HepG2 (cell line): ENCODE measurements at regions not wholly inside any gene's neighbourhood (a gene's known extent, or its start where the extent isn't known, plus 50 kb on each side); places are given as distances from the start of the nearest gene placed in this dataset.

Experiments used
- AKNA ChIP-seq: sonication (generic); formaldehyde crosslinking; IDR thresholded peaks from 2 replicates; pipeline ENCODE4 v1.4.0; 2020; ENCODE audit warnings: missing genetic modification reagents, borderline replicate concordance
- BHLHE40 ChIP-seq: IDR thresholded peaks from 2 replicates; pipeline ENCODE4 v1.6.1; 2011; ENCODE audit warnings: low read length, improper control_type of control experiment
- CENPX ChIP-seq: sonication (generic); formaldehyde crosslinking; IDR thresholded peaks from 2 replicates; pipeline ENCODE4 v1.9.0; 2021; ENCODE audit warnings: mild to moderate bottlenecking, missing genetic modification reagents, moderate library complexity
- EZH2 ChIP-seq: conservative IDR thresholded peaks from 2 replicates; pipeline ENCODE4 v1.6.1; 2012; ENCODE audit warnings: mild to moderate bottlenecking, low read depth, low read length, moderate library complexity
- GATAD1 ChIP-seq: IDR thresholded peaks from 2 replicates; pipeline ENCODE4 v1.6.1; 2016; ENCODE audit warnings: missing genetic modification reagents, missing compliant biosample characterization
- GFI1 ChIP-seq: sonication (generic); formaldehyde crosslinking; IDR thresholded peaks from 2 replicates; pipeline ENCODE4 v1.5.0; 2020; ENCODE audit warnings: missing genetic modification reagents, mild to moderate bottlenecking, borderline replicate concordance
- HNF1A ChIP-seq, 2 experiments: sonication (generic) in 1 of 2; formaldehyde crosslinking in 1 of 2; IDR thresholded peaks; 2 replicates each; pipeline versions ENCODE4 v1.4.0 to v1.6.1; 2016 to 2020; ENCODE audit warnings: borderline replicate concordance in 1 of 2, low read depth in 1 of 2, mild to moderate bottlenecking in 1 of 2, missing genetic modification reagents in 1 of 2
- IRX3 ChIP-seq: sonication (generic); formaldehyde crosslinking; IDR thresholded peaks from 2 replicates; pipeline ENCODE4 v1.8.1; 2023; ENCODE audit warnings: mild to moderate bottlenecking, low read depth, missing genetic modification reagents, borderline replicate concordance
- KDM5A ChIP-seq: fragments of 200-600 bp; sonication (generic); IDR thresholded peaks from 2 replicates; pipeline ENCODE4 v1.7.0; 2018; ENCODE audit warnings: antibody characterized with exemption, mild to moderate bottlenecking, low read length, borderline replicate concordance
- KLF11 ChIP-seq: IDR thresholded peaks from 2 replicates; pipeline ENCODE4 v1.6.1; 2016; ENCODE audit warnings: missing compliant biosample characterization
- MED13 ChIP-seq: sonication (generic); formaldehyde crosslinking; IDR thresholded peaks from 2 replicates; pipeline ENCODE4 v1.5.0; 2020; ENCODE audit warnings: missing genetic modification reagents
- NBN ChIP-seq: fragments of 450-650 bp; conservative IDR thresholded peaks from 2 replicates; pipeline ENCODE4 v1.6.1; 2017
- PHF21A ChIP-seq: sonication (generic); formaldehyde crosslinking; IDR thresholded peaks from 2 replicates; pipeline ENCODE4 v1.5.0; 2020; ENCODE audit warnings: mild to moderate bottlenecking, missing genetic modification reagents
- POGK ChIP-seq: sonication (generic); formaldehyde crosslinking; conservative IDR thresholded peaks from 2 replicates; pipeline ENCODE4 v1.8.0; 2022; ENCODE audit warnings: mild to moderate bottlenecking, moderate library complexity, missing genetic modification reagents
- RORA ChIP-seq: sonication (generic); formaldehyde crosslinking; IDR thresholded peaks from 2 replicates; pipeline ENCODE4 v1.5.0; 2020; ENCODE audit warnings: mild to moderate bottlenecking, missing genetic modification reagents, moderate library complexity
- ZC3H4 ChIP-seq: sonication (generic); formaldehyde crosslinking; IDR thresholded peaks from 2 replicates; pipeline ENCODE4 v1.4.0; 2020; ENCODE audit warnings: missing genetic modification reagents, borderline replicate concordance
- ZNF484 ChIP-seq: sonication (generic); formaldehyde crosslinking; IDR thresholded peaks from 2 replicates; pipeline ENCODE4 v1.5.1; 2020; ENCODE audit warnings: mild to moderate bottlenecking, low read depth, missing genetic modification reagents, borderline replicate concordance
- ZNF740 ChIP-seq: sonication (generic); formaldehyde crosslinking; IDR thresholded peaks from 2 replicates; pipeline ENCODE4 v1.4.0; 2020; ENCODE audit warnings: missing genetic modification reagents
- ZNF839 ChIP-seq: sonication (generic); formaldehyde crosslinking; IDR thresholded peaks from 2 replicates; pipeline ENCODE4 v1.4.0; 2020; ENCODE audit warnings: missing genetic modification reagents, mild to moderate bottlenecking, borderline replicate concordance
- ZSCAN30 ChIP-seq: sonication (generic); formaldehyde crosslinking; IDR thresholded peaks from 2 replicates; pipeline ENCODE4 v1.5.0; 2020; ENCODE audit warnings: mild to moderate bottlenecking, missing genetic modification reagents

GRCh38 chr4:83189631-83190136, 75.2 kb upstream of the PLAC8 start (continued):
- TF ChIP-seq MED13 (CRISPR knock-in tag) (no peak), ZC3H4 (no peak), ZNF839 (CRISPR knock-in tag) (no peak), ZNF740 (CRISPR knock-in tag) (no peak), AKNA (no peak), GFI1 (CRISPR knock-in tag) (no peak), ZSCAN30 (CRISPR knock-in tag) (no peak), EZH2 (no peak), KDM5A (no peak), GATAD1 (CRISPR knock-in tag) (no peak), IRX3 (CRISPR knock-in tag) (no peak), NBN (no peak), PHF21A (CRISPR knock-in tag) (peak; percentile 70), ZNF484 (no peak), HNF1A (IDR thresholded peaks at IDR 0.05; ENCODE audit: low read depth) (no peak), HNF1A (CRISPR knock-in tag; IDR thresholded peaks at IDR 0.05; ENCODE audit: borderline replicate concordance) (no peak), KLF11 (CRISPR knock-in tag) (no peak), RORA (CRISPR knock-in tag) (no peak), POGK (CRISPR knock-in tag) (no peak), CENPX (CRISPR knock-in tag) (no peak), BHLHE40 (no peak)
